HepG2 (cell line): ENCODE measurements at regions not wholly inside any gene's neighbourhood (a gene's known extent, or its start where the extent isn't known, plus 50 kb on each side); places are given as distances from the start of the nearest gene placed in this dataset.

Experiments
- ATAC-seq: fragments of 200-7000 bp; cut with Tn5 transposase; 3 replicates; pipeline ENCODE4 v1.9.1; 2020; ENCODE audit warnings: mild to moderate bottlenecking, moderate library complexity
- BruUV-seq: library from RNA; stranded (reverse); fragments of 400-500 nt; replicated peaks from 2 replicates; lab custom pipeline; 2021; lab: Mats Ljungman, UMichigan
- CTCF ChIA-PET: fragments of 300-600 bp; formaldehyde crosslinking; extraction: SDS; loops from one replicate; lab custom pipeline; 2021; ENCODE audit warnings: low total read pairs, inconsistent platforms, low intra/inter-chr PET ratio; lab: Yijun Ruan, JAX
- POLR2A ChIA-PET: fragments of 350-600 bp; sonication (Branson Sonifier 250); formaldehyde crosslinking; loops from one replicate; lab custom pipeline; 2020; ENCODE audit warnings: antibody characterized with exemption, inconsistent platforms; lab: Yijun Ruan, JAX
- DNase-seq: peaks from one replicate; pipeline ENCODE4 v3.0.0-alpha.2; 2015; ENCODE audit warnings: low spot score
- FAIRE-seq: peaks from 3 replicates; lab custom pipeline; 2011; peaks lifted over from hg19 to GRCh38; lab: Jason Lieb, UNC
- H2AFZ ChIP-seq: one replicate; pipeline ENCODE4 v1.6.1; 2011; ENCODE audit warnings: low read length, inconsistent platforms
- H3K27ac ChIP-seq: fragments of 300-600 bp; 3 replicates; pipeline ENCODE4 v1.8.0; 2011; ENCODE audit warnings: mixed run types, mild to moderate bottlenecking, mixed read lengths, low read length, inconsistent platforms; ENCODE audit not compliant: insufficient read depth; ENCODE audit errors: extremely low read length
- H3K27me3 ChIP-seq, 2 experiments: fragments of 200-600 bp in 1 of 2; 2 replicates in 1 of 2; 3 replicates in 1 of 2; pipeline versions ENCODE4 v1.6.0 to v1.8.0; 2011; ENCODE audit warnings: low read length in 2 of 2, mild to moderate bottlenecking in 2 of 2, moderate library complexity in 2 of 2, inconsistent platforms in 1 of 2; ENCODE audit not compliant: insufficient read depth in 2 of 2, control insufficient read depth in 1 of 2
- H3K36me3 ChIP-seq, 2 experiments: fragments of 200-600 bp in 1 of 2; replicated peaks in 1 of 2; 2 replicates in 1 of 2; 3 replicates in 1 of 2; pipeline versions ENCODE4 v1.5.1 to v1.8.0; 2011; ENCODE audit warnings: low read length in 2 of 2, inconsistent platforms in 1 of 2; ENCODE audit not compliant: insufficient read depth in 2 of 2, control insufficient read depth in 1 of 2
- H3K4me1 ChIP-seq: 2 replicates; pipeline ENCODE4 v1.5.1; 2012; ENCODE audit warnings: low read length, inconsistent platforms; ENCODE audit not compliant: insufficient read depth
- H3K4me2 ChIP-seq: 2 replicates; pipeline ENCODE4 v1.6.0; 2011; ENCODE audit warnings: low read depth, low read length, inconsistent platforms
- H3K4me3 ChIP-seq, 3 experiments: fragments of 200-600 bp in 1 of 3; sonication (generic), shearing (Covaris generic) in 1 of 3; replicated peaks in 1 of 3; 2 replicates each; pipeline ENCODE4 v1.5.1; 2011 to 2016; ENCODE audit warnings: low read length in 3 of 3, inconsistent platforms in 2 of 3, low read depth in 2 of 3, mild to moderate bottlenecking in 2 of 3, control low read depth in 1 of 3, mixed read lengths in 1 of 3; ENCODE audit not compliant: insufficient read depth in 1 of 3
- H3K79me2 ChIP-seq: one replicate; pipeline ENCODE4 v1.6.1; 2011; ENCODE audit warnings: low read length, inconsistent platforms; ENCODE audit not compliant: insufficient read depth
- H3K9ac ChIP-seq: 2 replicates; pipeline ENCODE4 v1.6.0; 2011; ENCODE audit warnings: mild to moderate bottlenecking, low read depth, low read length, inconsistent platforms; ENCODE audit not compliant: insufficient read depth
- H3K9me3 ChIP-seq: 2 replicates; pipeline ENCODE4 v1.5.1; 2012; ENCODE audit warnings: mild to moderate bottlenecking, low read length
- H4K20me1 ChIP-seq: 2 replicates; pipeline ENCODE4 v1.6.0; 2011; ENCODE audit warnings: inconsistent platforms, mild to moderate bottlenecking, low read length, moderate library complexity; ENCODE audit not compliant: insufficient read depth
- ARNT ChIP-seq: fragments of 450-650 bp; IDR thresholded peaks from 2 replicates; pipeline ENCODE4 v1.6.1; 2017
- DNMT3B ChIP-seq: conservative IDR thresholded peaks from 2 replicates; pipeline ENCODE4 v1.6.1; 2016; ENCODE audit warnings: missing biosample characterization, control low read depth
- FOXJ3 ChIP-seq: sonication (generic); formaldehyde crosslinking; IDR thresholded peaks from 2 replicates; pipeline ENCODE4 v1.4.0; 2020; ENCODE audit warnings: missing genetic modification reagents, mild to moderate bottlenecking, borderline replicate concordance
- MAFF ChIP-seq: IDR thresholded peaks from 2 replicates; pipeline ENCODE4 v1.6.1; 2011; ENCODE audit warnings: low read depth, low read length, improper control_type of control experiment
- NR2F2 ChIP-seq: IDR thresholded peaks from 2 replicates; pipeline ENCODE4 v1.6.1; 2012; ENCODE audit warnings: low read depth, inconsistent platforms, borderline replicate concordance
- PITX1 ChIP-seq: sonication (generic); formaldehyde crosslinking; IDR thresholded peaks from 2 replicates; pipeline ENCODE4 v1.5.1; 2020; ENCODE audit warnings: mild to moderate bottlenecking, missing genetic modification reagents
- SIN3A ChIP-seq: IDR thresholded peaks from 2 replicates; pipeline ENCODE4 v1.6.1; 2011; ENCODE audit warnings: low read depth, mild to moderate bottlenecking, control low read depth, low read length, borderline replicate concordance
- SIX1 ChIP-seq: sonication (generic); formaldehyde crosslinking; IDR thresholded peaks from 2 replicates; pipeline ENCODE4 v1.4.0; 2020; ENCODE audit warnings: missing genetic modification reagents, borderline replicate concordance
- SP4 ChIP-seq: sonication (generic); formaldehyde crosslinking; IDR thresholded peaks from 2 replicates; pipeline ENCODE4 v1.8.1; 2023; ENCODE audit warnings: mild to moderate bottlenecking, missing genetic modification reagents
- STAT5B ChIP-seq: sonication (generic); formaldehyde crosslinking; IDR thresholded peaks from 2 replicates; pipeline ENCODE4 v1.4.0; 2020; ENCODE audit warnings: missing genetic modification reagents
- ZNF263 ChIP-seq: sonication (generic); formaldehyde crosslinking; IDR thresholded peaks from 2 replicates; pipeline ENCODE4 v1.4.0; 2020; ENCODE audit warnings: missing genetic modification reagents
- ZNF276 ChIP-seq: sonication (generic); formaldehyde crosslinking; IDR thresholded peaks from 2 replicates; pipeline ENCODE4 v1.4.0; 2020; ENCODE audit warnings: mild to moderate bottlenecking, low read depth, missing genetic modification reagents
- ZNF317 ChIP-seq: sonication (generic); formaldehyde crosslinking; IDR thresholded peaks from 2 replicates; pipeline ENCODE4 v1.5.0; 2020; ENCODE audit warnings: mild to moderate bottlenecking, missing genetic modification reagents
- ZNF382 ChIP-seq: sonication (generic); formaldehyde crosslinking; IDR thresholded peaks from 2 replicates; pipeline ENCODE4 v1.5.0; 2020; ENCODE audit warnings: missing genetic modification reagents, mild to moderate bottlenecking, borderline replicate concordance
- ZNF768 ChIP-seq: sonication (generic); formaldehyde crosslinking; IDR thresholded peaks from 2 replicates; pipeline ENCODE4 v1.4.0; 2020; ENCODE audit warnings: missing genetic modification reagents
- WGBS: methylation state at CpG from one replicate; pipeline ENCODE4 v1.1.6; 2017; ENCODE audit warnings: low lambda C conversion rate; 5-methylcytosine and 5-hydroxymethylcytosine counted together
- in situ Hi-C: cut with HindIII; loops from 2 replicates; pipeline ENCODE4 v1.10.0; 2017; ENCODE audit warnings: low pct_unique_long_range_greater_than_20kb; ENCODE audit not compliant: extremely low pct_ligation_motif_present
- intact Hi-C: fragments of 100-400 bp; cut with micrococcal nuclease; formaldehyde crosslinking; loops from one replicate; pipeline ENCODE4 v1.10.0; 2022; ENCODE audit not compliant: unreplicated experiment
- TF ChIP-seq, protein P1 (sequence below): sonication (generic); formaldehyde crosslinking; IDR thresholded peaks from 2 replicates; pipeline ENCODE4 v1.5.1; 2020; ENCODE audit warnings: missing genetic modification reagents, mild to moderate bottlenecking, borderline replicate concordance
- TF ChIP-seq, protein P2 (sequence below): IDR thresholded peaks from 2 replicates; pipeline ENCODE4 v1.6.1; 2016; ENCODE audit warnings: control low read depth

GRCh38 chr2:2577407-2577831 lies 246.3 kb upstream of the MYT1L start:
- Histone ChIP-seq H3K36me3 (no peaks in the 10 kb centered on the region), H3K79me2 (no peaks in the 10 kb centered on the region)
- no TSS peak for BruUV-seq
- in situ Hi-C loops: no loop called here
- TF ChIP-seq ZNF263 (CRISPR knock-in tag) (no peak), SIX1 (CRISPR knock-in tag) (no peak), ZNF382 (CRISPR knock-in tag) (no peak), FOXJ3 (no peak), STAT5B (CRISPR knock-in tag) (no peak), SP4 (no peak)
- TF ChIP-seq, protein P1, sequence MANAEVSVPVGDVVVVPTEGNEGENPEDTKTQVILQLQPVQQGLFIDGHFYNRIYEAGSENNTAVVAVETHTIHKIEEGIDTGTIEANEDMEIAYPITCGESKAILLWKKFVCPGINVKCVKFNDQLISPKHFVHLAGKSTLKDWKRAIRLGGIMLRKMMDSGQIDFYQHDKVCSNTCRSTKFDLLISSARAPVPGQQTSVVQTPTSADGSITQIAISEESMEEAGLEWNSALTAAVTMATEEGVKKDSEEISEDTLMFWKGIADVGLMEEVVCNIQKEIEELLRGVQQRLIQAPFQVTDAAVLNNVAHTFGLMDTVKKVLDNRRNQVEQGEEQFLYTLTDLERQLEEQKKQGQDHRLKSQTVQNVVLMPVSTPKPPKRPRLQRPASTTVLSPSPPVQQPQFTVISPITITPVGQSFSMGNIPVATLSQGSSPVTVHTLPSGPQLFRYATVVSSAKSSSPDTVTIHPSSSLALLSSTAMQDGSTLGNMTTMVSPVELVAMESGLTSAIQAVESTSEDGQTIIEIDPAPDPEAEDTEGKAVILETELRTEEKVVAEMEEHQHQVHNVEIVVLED (CRISPR knock-in tag): no peak
- TF ChIP-seq, all 625 proteins: peak for 0
- Histone ChIP-seq H3K4me1 (no peaks in the 10 kb centered on the region), H3K9ac (no peak overlapping the region), H3K9me3 (peaks cover 17% of the 10 kb centered on the region), H3K27ac (no peak overlapping the region), H3K27me3 (peaks cover 0 to 20% of the 10 kb centered on the region in 2 experiments; a peak in 1 of 5 replicates), H4K20me1 (no peaks in the 10 kb centered on the region), H3K4me3 (no peak overlapping the region), H2AFZ (no peak overlapping the region), H3K4me2 (no peak overlapping the region)
- 17% methylated on average over 15 of the region's 17 CpGs for WGBS
- FAIRE-seq (no peak), DNase-seq (no peak), ATAC-seq (no peak; the same call in 2 of the 3 replicates)
- intact Hi-C loops: no loop called here
- ChIA-PET CTCF (no interaction called here), POLR2A (no interaction called here)

- FAIRE-seq (no peak), DNase-seq (no peak), ATAC-seq (no peak)
- intact Hi-C loops: no loop called here
- Histone ChIP-seq H3K4me3 (no peak overlapping the region), H3K27me3 (peaks cover 0 to 13% of the 10 kb centered on the region in 2 experiments; a peak in 1 of 5 replicates), H3K9ac (no peak overlapping the region), H3K79me2 (no peaks in the 10 kb centered on the region), H2AFZ (no peak overlapping the region), H3K36me3 (no peaks in the 10 kb centered on the region), H3K9me3 (peaks cover 17% of the 10 kb centered on the region), H4K20me1 (no peaks in the 10 kb centered on the region), H3K4me2 (no peak overlapping the region), H3K4me1 (no peaks in the 10 kb centered on the region), H3K27ac (no peak overlapping the region)
- BruUV-seq: no TSS peak
- in situ Hi-C loops: no loop called here
- CTCF ChIA-PET: no interaction called here
- 68% methylated on average over 3 of the region's 5 CpGs for WGBS
- POLR2A ChIA-PET: no interaction called here
- TF ChIP-seq, protein P2, sequence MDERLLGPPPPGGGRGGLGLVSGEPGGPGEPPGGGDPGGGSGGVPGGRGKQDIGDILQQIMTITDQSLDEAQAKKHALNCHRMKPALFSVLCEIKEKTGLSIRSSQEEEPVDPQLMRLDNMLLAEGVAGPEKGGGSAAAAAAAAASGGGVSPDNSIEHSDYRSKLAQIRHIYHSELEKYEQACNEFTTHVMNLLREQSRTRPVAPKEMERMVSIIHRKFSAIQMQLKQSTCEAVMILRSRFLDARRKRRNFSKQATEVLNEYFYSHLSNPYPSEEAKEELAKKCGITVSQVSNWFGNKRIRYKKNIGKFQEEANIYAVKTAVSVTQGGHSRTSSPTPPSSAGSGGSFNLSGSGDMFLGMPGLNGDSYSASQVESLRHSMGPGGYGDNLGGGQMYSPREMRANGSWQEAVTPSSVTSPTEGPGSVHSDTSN: no peak
- no peak for TF ChIP-seq ARNT
- no peak for TF ChIP-seq MAFF
- no peak for TF ChIP-seq PITX1 (CRISPR knock-in tag)
- no peak for TF ChIP-seq ZNF317 (CRISPR knock-in tag)
- no peak for TF ChIP-seq ZNF276 (CRISPR knock-in tag)
- no peak for TF ChIP-seq SIN3A
- TF ChIP-seq ZNF768: no peak
- no peak for TF ChIP-seq NR2F2
- no peak for TF ChIP-seq DNMT3B
These were observed 244.9 kb upstream of the MYT1L start for GRCh38 chr2:2575870-2576386.
